CD14-positive monocyte (primary cell): ENCODE measurements at regions not wholly inside any gene's neighbourhood (a gene's known extent, or its start where the extent isn't known, plus 50 kb on each side); places are given as distances from the start of the nearest gene placed in this dataset.

Source experiments
- DNase-seq, 3 donors: peaks; one replicate each; pipeline ENCODE4 v3.0.0-alpha.2; 2011 to 2022
- H2AFZ ChIP-seq: 2 replicates; pipeline ENCODE4 v1.6.0; 2012; ENCODE audit warnings: mild to moderate bottlenecking, low read depth, low read length, inconsistent platforms; ENCODE audit not compliant: insufficient read depth, poor library complexity, severe bottlenecking
- H3K27ac ChIP-seq, 2 donors: 1 replicate in 1 of 2; 2 replicates in 1 of 2; pipeline ENCODE4 v1.5.1; 2012 to 2013; ENCODE audit warnings: low read length in 2 of 2, control low read depth in 1 of 2, inconsistent platforms in 1 of 2, low read depth in 1 of 2, mild to moderate bottlenecking in 1 of 2
- H3K27me3 ChIP-seq, 2 donors: one replicate each; pipeline versions ENCODE4 v1.6.0 to v1.6.1; 2011 to 2013; ENCODE audit warnings: low read length in 2 of 2; ENCODE audit not compliant: control insufficient read depth in 2 of 2, insufficient read depth in 2 of 2
- H3K36me3 ChIP-seq, 2 donors: replicated peaks in 1 of 2; 1 replicate in 1 of 2; 2 replicates in 1 of 2; pipeline versions ENCODE4 v1.5.1 to v1.6.1; 2012 to 2013; ENCODE audit warnings: low read length in 2 of 2, control low read depth in 1 of 2, inconsistent platforms in 1 of 2, mild to moderate bottlenecking in 1 of 2; ENCODE audit not compliant: insufficient read depth in 2 of 2, control insufficient read depth in 1 of 2
- H3K4me1 ChIP-seq, 2 donors: 1 replicate in 1 of 2; 2 replicates in 1 of 2; pipeline versions ENCODE4 v1.5.1 to v1.6.1; 2012 to 2013; ENCODE audit warnings: low read length in 2 of 2, control low read depth in 1 of 2, inconsistent platforms in 1 of 2, mild to moderate bottlenecking in 1 of 2, moderate library complexity in 1 of 2; ENCODE audit not compliant: insufficient read depth in 2 of 2, control insufficient read depth in 1 of 2
- H3K4me2 ChIP-seq: replicated peaks from 2 replicates; pipeline ENCODE3; 2012; ENCODE audit warnings: low read length, moderate library complexity, mild to moderate bottlenecking; ENCODE audit not compliant: poor library complexity, severe bottlenecking; ENCODE audit errors: extremely low read depth
- H3K4me3 ChIP-seq, 3 experiments: fragments of 200-600 bp in 1 of 3; sonication (generic) in 1 of 3; replicated peaks in 1 of 3; 1 replicate in 2 of 3; 2 replicates in 1 of 3; pipeline ENCODE4 v1.5.1; 2011 to 2013; ENCODE audit warnings: low read length in 3 of 3, mild to moderate bottlenecking in 3 of 3, control low read depth in 2 of 3, low read depth in 2 of 3, inconsistent platforms in 1 of 3, moderate library complexity in 1 of 3
- H3K79me2 ChIP-seq: 2 replicates; pipeline ENCODE4 v1.6.0; 2012; ENCODE audit warnings: mild to moderate bottlenecking, control low read depth, inconsistent platforms, low read length, moderate library complexity; ENCODE audit not compliant: insufficient read depth
- H3K9ac ChIP-seq: 2 replicates; pipeline ENCODE4 v1.6.0; 2017; ENCODE audit warnings: low read length, mild to moderate bottlenecking; ENCODE audit not compliant: insufficient read depth, poor library complexity, severe bottlenecking
- H3K9me3 ChIP-seq, 2 donors: replicated peaks in 1 of 2; 1 replicate in 1 of 2; 2 replicates in 1 of 2; pipeline versions ENCODE4 v1.5.1 to v1.6.1; 2012 to 2013; ENCODE audit warnings: low read length in 2 of 2, control low read depth in 1 of 2; ENCODE audit not compliant: control insufficient read depth in 1 of 2, insufficient read depth in 1 of 2
- H4K20me1 ChIP-seq: 2 replicates; pipeline ENCODE4 v1.6.0; 2012; ENCODE audit warnings: mild to moderate bottlenecking, low read length, control low read depth, moderate library complexity; ENCODE audit not compliant: insufficient read depth
- H3K27ac Mint-ChIP-seq, 7 donors: one replicate each; pipeline ENCODE4 v1.8.0; 2020; ENCODE audit warnings: mild to moderate bottlenecking in 7 of 7, mixed read lengths in 7 of 7, moderate library complexity in 6 of 7, inconsistent platforms in 2 of 7
- H3K27me3 Mint-ChIP-seq, 3 donors: one replicate each; pipeline ENCODE4 v1.8.0; 2021 to 2022; ENCODE audit warnings: low read depth in 3 of 3, mild to moderate bottlenecking in 3 of 3, mixed read lengths in 3 of 3, moderate library complexity in 3 of 3, inconsistent platforms in 1 of 3
- H3K36me3 Mint-ChIP-seq, 2 donors: one replicate each; pipeline ENCODE4 v1.8.0; 2020; ENCODE audit warnings: mixed read lengths in 2 of 2, inconsistent platforms in 1 of 2, mild to moderate bottlenecking in 1 of 2
- H3K4me1 Mint-ChIP-seq: one replicate; pipeline ENCODE4 v1.8.0; 2020; ENCODE audit warnings: mild to moderate bottlenecking, mixed read lengths
- H3K4me3 Mint-ChIP-seq, 2 donors: one replicate each; pipeline ENCODE4 v1.8.0; 2020; ENCODE audit warnings: mild to moderate bottlenecking in 2 of 2, mixed read lengths in 2 of 2, moderate library complexity in 1 of 2
- H3K9me3 Mint-ChIP-seq, 7 donors: one replicate each; pipeline ENCODE4 v1.8.0; 2020 to 2022; ENCODE audit warnings: mixed read lengths in 7 of 7, mild to moderate bottlenecking in 6 of 7, moderate library complexity in 6 of 7, inconsistent platforms in 2 of 7
- WGBS: methylation state at CpG from one replicate; pipeline ENCODE4 v1.1.5; 2013; ENCODE audit warnings: missing lambda C conversion rate; ENCODE audit not compliant: insufficient coverage; 5-methylcytosine and 5-hydroxymethylcytosine counted together
- intact Hi-C, 2 donors: fragments of 100-400 bp; cut with micrococcal nuclease; formaldehyde crosslinking; loops; one replicate each; pipeline versions ENCODE4 v1.15.0 to v1.15.1; 2023
- TF ChIP-seq, protein P1 (sequence below): fragments of 200-600 bp; IDR thresholded peaks from one replicate; pipeline ENCODE4 v1.8.0; 2022; ENCODE audit warnings: antibody characterized with exemption, mild to moderate bottlenecking

DNA sequence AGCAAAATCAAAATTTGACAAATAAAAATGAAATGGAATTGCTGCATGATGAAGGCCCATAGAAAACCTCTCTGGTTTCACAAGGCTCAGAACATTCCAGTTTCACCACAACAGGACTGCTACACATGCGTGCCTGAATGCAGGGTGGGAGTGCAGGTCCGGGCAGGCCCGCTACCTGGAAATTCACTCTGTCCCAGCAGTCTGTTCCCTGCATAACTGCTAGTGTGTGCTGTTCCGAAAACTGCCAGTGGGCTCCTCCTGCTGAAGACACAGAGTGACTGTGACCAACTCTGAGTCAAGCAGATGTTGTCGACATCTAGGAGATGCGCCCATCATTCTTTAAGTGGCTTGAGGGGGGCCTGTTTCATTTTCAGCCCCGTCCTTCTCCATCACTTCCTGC lies 284.8 kb upstream of the MAF start:
- H3K4me3 Mint-ChIP-seq: no peak overlapping the region
- WGBS: 95% methylated on average over 7 of the region's 7 CpGs
- no peak overlapping the region for H3K9ac ChIP-seq
- H3K4me3 ChIP-seq: no peak overlapping the region
- H3K4me2 ChIP-seq: no peak overlapping the region
- no peak overlapping the region for H3K27ac ChIP-seq
- no peak overlapping the region for H2AFZ ChIP-seq
- intact Hi-C loops: no loop called here
- no peaks in the 10 kb centered on the region for H3K27me3 ChIP-seq
- H3K79me2 ChIP-seq: no peaks in the 10 kb centered on the region
- no peaks in the 10 kb centered on the region for H3K4me1 ChIP-seq
- H4K20me1 ChIP-seq: no peaks in the 10 kb centered on the region
- H3K36me3 ChIP-seq: no peaks in the 10 kb centered on the region
- no peaks in the 10 kb centered on the region for H3K36me3 Mint-ChIP-seq
- H3K27me3 Mint-ChIP-seq: peaks cover 0 to 1% (median 0%) of the 10 kb centered on the region in 3 donors
- TF ChIP-seq, protein P1, sequence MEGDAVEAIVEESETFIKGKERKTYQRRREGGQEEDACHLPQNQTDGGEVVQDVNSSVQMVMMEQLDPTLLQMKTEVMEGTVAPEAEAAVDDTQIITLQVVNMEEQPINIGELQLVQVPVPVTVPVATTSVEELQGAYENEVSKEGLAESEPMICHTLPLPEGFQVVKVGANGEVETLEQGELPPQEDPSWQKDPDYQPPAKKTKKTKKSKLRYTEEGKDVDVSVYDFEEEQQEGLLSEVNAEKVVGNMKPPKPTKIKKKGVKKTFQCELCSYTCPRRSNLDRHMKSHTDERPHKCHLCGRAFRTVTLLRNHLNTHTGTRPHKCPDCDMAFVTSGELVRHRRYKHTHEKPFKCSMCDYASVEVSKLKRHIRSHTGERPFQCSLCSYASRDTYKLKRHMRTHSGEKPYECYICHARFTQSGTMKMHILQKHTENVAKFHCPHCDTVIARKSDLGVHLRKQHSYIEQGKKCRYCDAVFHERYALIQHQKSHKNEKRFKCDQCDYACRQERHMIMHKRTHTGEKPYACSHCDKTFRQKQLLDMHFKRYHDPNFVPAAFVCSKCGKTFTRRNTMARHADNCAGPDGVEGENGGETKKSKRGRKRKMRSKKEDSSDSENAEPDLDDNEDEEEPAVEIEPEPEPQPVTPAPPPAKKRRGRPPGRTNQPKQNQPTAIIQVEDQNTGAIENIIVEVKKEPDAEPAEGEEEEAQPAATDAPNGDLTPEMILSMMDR: no peak
- no peak for DNase-seq
- no peaks in the 10 kb centered on the region for H3K4me1 Mint-ChIP-seq
- H3K27ac Mint-ChIP-seq: no peak overlapping the region
- no peaks in the 10 kb centered on the region for H3K9me3 ChIP-seq
- peaks cover 0 to 4% (median 2%) of the 10 kb centered on the region in 7 donors for H3K9me3 Mint-ChIP-seq

DNA sequence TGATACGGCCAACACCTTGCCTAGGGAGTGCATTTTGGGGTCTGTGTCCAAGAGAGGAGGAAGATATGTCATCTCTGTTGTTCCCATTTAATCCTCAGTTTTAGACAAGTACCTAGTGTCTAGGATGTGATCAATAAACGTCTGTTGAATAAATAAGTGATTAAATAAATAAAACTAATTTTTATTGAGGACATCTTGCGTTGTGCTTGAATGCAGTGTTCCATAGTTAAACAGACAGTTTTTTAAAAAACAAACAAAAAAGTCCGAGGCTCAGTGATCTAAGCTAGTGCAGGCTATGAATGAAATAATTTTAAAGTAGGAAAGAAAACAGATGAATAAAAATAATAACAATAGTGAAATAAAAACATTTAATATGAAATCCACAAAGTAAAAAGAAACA lies 283.0 kb upstream of the MAF start:
- Histone ChIP-seq H3K36me3 (no peaks in the 10 kb centered on the region), H3K79me2 (no peaks in the 10 kb centered on the region), H3K4me1 (no peaks in the 10 kb centered on the region), H3K9me3 (no peaks in the 10 kb centered on the region), H2AFZ (no peak overlapping the region), H3K27me3 (no peaks in the 10 kb centered on the region), H3K4me2 (no peak overlapping the region), H4K20me1 (no peaks in the 10 kb centered on the region), H3K4me3 (no peak overlapping the region), H3K9ac (no peak overlapping the region), H3K27ac (no peak overlapping the region)
- intact Hi-C loops: no loop called here
- Mint-ChIP-seq H3K27ac (no peak overlapping the region), H3K36me3 (no peaks in the 10 kb centered on the region), H3K9me3 (peaks cover 0 to 2% (median 0%) of the 10 kb centered on the region in 7 donors), H3K27me3 (no peaks in the 10 kb centered on the region), H3K4me1 (no peaks in the 10 kb centered on the region), H3K4me3 (no peak overlapping the region)
- no peak for DNase-seq
- no CpG with 5 or more reads among the region's 4 CpGs for WGBS
- TF ChIP-seq, protein P1: no peak
